Erythroblast (primary cell): ENCODE measurements at regions not wholly inside any gene's neighbourhood (a gene's known extent, or its start where the extent isn't known, plus 50 kb on each side); places are given as distances from the start of the nearest gene placed in this dataset.

Experiments
- DNase-seq, 2 experiments: peaks; one replicate each; lab custom pipeline; 2025; lab: John Stamatoyannopoulos, UW
- GATA1 ChIP-seq: IDR thresholded peaks from 2 replicates; pipeline ENCODE4 v1.6.1; 2011; ENCODE audit warnings: low read depth, mild to moderate bottlenecking, control low read depth, low read length, moderate library complexity
- POLR2A ChIP-seq: IDR thresholded peaks from 2 replicates; pipeline ENCODE4 v1.6.1; 2011; ENCODE audit warnings: mild to moderate bottlenecking, low read length

- TF ChIP-seq GATA1 = no peak
- no peak for TF ChIP-seq POLR2A
- DNase-seq = no peak
These were observed 240.9 kb upstream of the ADGRL2 start for GRCh38 chr1:81559662-81560350.

DNA sequence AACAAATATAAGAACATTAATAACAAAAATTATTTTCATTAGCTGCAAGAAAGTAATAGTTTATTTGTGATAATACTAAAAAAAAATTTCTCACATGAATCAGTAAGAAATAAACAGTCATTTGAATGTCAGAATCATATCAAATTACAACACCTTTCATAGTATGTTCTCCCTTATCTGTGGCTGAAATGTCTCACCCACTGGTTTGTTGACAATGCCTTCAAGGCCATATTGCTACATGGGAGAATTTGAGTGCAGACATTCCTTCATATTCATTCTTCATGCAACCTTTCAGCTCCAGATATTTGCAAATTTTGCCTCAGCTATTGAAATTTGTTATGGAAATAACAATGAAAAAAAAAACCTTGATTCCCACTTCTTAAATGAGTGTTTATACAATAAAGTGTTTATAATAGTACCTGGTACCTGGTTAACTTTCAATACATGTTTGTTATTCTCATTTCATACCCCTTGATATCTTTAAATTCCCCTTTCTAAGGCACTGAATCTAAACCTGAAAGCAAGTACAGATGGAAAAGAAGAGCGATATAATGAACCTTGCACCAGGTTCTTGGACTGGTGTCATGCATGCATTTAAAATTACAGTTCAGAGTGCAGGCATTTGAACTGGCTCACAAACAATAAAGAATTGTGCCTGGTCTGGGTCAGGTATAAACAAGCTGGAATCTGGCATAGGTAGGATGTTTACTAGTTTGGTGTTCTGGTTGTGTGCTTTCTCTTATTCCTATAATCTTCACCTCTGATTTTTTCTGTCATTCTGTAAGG is 242.2 kb upstream of the ADGRL2 start:
- no peak for DNase-seq
- no peak for TF ChIP-seq POLR2A
- TF ChIP-seq GATA1 = no peak

DNA sequence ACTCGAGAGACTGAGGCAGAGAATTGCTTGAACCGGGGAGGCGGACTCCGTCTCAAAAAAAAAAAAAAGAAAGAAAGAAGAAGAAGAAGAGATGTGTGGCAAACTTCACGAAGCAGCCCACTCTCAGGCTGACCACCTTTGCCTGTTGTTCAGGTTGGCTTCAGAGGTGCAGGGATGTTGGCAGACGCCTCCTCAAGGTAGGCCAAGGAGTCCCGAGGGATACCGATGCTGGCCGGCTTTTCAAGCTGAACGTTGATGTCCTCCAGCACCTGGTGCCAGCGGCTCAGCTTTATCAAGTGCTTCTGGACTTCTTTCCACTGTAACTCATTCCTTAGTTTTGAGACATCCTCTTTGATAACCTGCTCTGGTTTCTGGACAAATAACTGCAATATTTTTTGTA is 243.8 kb upstream of the ADGRL2 start:
- no peak for DNase-seq
- TF ChIP-seq POLR2A = no peak
- TF ChIP-seq GATA1 = no peak

GRCh38 chr1:81554534-81554933 is 246.2 kb upstream of the ADGRL2 start:
- DNase-seq = no peak
- TF ChIP-seq POLR2A = no peak

DNA sequence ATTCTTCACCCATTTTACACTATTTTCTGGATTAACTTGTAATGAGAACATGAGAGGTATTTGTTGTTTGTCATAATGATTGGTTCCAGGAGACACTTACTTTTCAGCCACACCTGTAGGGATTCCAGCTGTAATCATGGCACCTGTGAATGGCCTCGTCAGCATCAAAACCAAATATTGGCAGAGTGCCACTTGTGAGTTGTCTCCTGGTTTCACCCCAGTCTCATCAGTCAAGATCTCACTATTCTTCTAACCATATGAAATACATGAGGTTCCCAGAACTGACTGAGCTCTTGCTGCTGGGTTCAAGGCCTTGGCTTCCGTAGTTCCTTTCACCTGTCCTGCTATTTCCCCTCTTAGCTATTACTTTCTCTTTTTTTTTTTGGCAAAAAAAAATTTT is 246.6 kb upstream of the ADGRL2 start:
- no peak for TF ChIP-seq POLR2A
- no peak for TF ChIP-seq GATA1
- DNase-seq = no peak

GRCh38 chr1:81553503-81553902 is 247.2 kb upstream of the ADGRL2 start:
- no peak for DNase-seq

DNA sequence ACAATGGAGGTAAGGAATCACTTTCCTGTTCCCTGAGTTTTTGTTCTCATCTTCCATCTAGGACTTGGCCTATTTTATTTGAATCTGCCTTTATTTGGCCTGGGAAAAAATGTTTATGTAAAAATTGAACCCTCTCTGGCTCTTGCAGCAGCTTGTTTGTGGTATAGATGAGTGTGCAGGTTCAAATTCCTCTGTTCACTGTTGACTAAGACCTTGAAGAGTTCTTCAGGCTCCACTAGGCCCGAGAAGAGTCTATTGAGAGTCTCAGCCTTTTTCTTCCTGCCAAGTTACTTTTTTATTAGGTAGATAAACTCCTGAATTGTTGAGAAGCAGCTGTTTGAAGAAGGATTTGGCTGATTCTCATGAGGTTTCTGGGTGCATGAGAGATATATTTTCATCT is 248.8 kb upstream of the ADGRL2 start:
- no peak for DNase-seq
- TF ChIP-seq POLR2A = no peak
- TF ChIP-seq GATA1 = no peak

More at GRCh38 chr1:81553503-81553902, 247.2 kb upstream of the ADGRL2 start:
- no peak for TF ChIP-seq GATA1
- no peak for TF ChIP-seq POLR2A

DNA sequence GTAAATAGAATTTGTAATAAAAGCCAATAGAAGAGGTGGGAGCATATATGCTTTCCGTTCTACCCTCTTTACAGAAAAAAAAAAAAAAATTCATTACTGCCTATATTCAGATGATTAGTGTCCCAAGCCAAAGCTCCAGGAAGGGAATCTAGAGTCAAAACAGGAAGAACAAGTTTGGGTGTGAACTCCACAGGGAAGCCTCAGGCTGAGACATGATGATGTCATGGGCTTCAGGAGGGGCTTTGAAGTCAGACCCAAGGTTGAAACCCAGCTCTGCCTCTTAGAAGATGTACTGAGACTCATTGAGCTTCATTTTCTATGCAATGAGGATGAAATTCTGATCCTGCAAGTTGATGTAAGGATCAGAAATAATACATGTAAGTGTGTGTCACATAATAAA is 250.0 kb upstream of the ADGRL2 start:
- no peak for DNase-seq
- TF ChIP-seq POLR2A = no peak
- no peak for TF ChIP-seq GATA1

- no peak for TF ChIP-seq POLR2A
- TF ChIP-seq GATA1 = no peak
- DNase-seq = no peak
These were observed 251.1 kb upstream of the ADGRL2 start for GRCh38 chr1:81549588-81550127.

GRCh38 chr1:81548918-81549587 is 251.7 kb upstream of the ADGRL2 start:
- TF ChIP-seq POLR2A (no peak), GATA1 (no peak)
- DNase-seq = no peak

GRCh38 chr1:81547912-81548303 is 252.8 kb upstream of the ADGRL2 start:
- DNase-seq = no peak
- TF ChIP-seq GATA1 (no peak), POLR2A (no peak)

DNA sequence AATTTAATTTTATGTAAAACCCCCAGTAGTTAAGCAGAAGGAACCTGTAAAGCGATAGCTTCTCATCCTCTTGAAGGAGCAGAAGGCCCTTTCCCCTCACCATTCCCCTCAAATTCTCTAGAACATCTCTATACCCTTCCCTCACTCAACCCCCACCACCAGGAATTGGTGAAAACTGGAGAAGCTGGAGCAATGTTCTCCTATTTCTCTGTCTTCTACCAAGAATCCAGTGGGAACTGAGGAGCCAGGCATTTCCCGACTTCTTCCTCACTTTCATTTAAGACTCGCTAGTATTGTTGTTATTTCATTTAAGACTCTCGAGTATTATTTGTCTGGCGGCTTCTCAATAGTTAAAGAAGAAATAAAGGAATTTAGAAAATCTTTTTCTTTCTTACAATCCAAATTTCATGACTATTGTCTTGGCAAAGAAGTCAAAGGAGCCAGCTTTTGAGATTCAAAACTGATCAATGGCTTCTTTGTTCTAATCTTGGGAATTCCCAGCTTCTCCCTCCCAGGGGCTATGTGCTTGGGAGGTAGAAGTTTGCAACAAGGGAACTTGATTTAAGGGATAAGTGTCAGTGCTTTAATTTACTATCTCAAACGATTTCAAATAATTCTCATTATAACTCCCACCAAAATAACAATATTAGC is 253.3 kb upstream of the ADGRL2 start:
- no peak for TF ChIP-seq POLR2A
- TF ChIP-seq GATA1 = no peak
- no peak for DNase-seq

DNA sequence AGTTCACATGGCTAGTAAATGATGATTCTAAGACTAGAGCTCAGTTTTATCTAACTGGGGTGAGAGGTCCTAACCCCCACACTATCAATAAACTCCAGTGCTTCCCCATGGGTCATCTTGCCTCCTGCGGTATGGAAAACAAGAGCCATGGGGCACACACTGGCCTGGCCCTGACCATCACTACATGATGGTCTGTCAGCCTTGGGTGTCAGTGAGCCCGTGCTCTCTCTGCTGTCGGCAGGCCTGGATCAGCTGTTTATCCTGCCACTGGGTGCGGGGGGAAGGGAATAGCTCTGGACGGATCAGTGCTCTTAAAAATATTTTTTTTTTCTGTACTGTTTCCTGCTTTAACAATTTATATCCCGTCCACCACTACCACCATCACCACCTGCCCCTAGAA is 255.0 kb upstream of the ADGRL2 start:
- TF ChIP-seq GATA1 (no peak), POLR2A (no peak)
- no peak for DNase-seq
